ENCODE measurements at regions not wholly inside any gene's neighbourhood (a gene's known extent, or its start where the extent isn't known, plus 50 kb on each side); places are given as distances from the start of the nearest gene placed in this dataset.

GRCh38 chr21:27725916-27726315, 759.0 kb upstream of the ADAMTS5 start:
- TF ChIP-seq CTCF (IDR thresholded peaks at IDR 0.05): no peak
- TF ChIP-seq EZH2 (IDR thresholded peaks at IDR 0.05; ENCODE audit: borderline replicate concordance, insufficient read depth, low read depth, low read length, poor library complexity, severe bottlenecking): no peak
